ENCODE measurements at regions not wholly inside any gene's neighbourhood (a gene's known extent, or its start where the extent isn't known, plus 50 kb on each side); places are given as distances from the start of the nearest gene placed in this dataset.
A peak's percentile ranks its signal among the peaks of the same experiment; 100 is the strongest.
"Not testable (repeated sequence)": the region's sequence is repeated elsewhere in the genome, so short reads cannot be mapped to it uniquely, and the experiment has no call there.

DNA sequence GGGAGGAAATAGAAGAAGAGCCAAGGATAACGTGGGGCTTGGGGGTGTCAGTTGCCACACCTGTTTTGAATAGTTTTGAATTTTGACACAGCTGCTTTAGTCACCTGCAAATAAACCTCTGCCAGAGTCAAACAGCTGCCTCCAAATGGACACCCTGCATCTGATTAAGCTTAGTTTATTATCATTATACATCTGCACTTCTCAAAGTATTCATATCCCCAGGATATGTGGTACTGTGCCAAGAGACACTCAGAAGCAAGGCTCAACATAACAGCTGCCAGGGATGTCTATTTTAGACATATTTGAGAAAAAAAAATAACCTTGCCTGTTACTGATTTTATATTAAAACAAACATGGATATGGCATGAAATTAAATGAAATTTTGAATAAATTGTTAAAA is 122.5 kb upstream of the WDR75 start:
- no peak for FAIRE-seq

- FAIRE-seq, result not testable (repeated sequence)
Observed at GRCh38 chr2:189319424-189319823, 121.8 kb upstream of the WDR75 start.

- no peak for FAIRE-seq
Observed at GRCh38 chr2:189327879-189328847, 113.1 kb upstream of the WDR75 start.

- FAIRE-seq, result no peak
Observed at GRCh38 chr2:189328848-189329245, 112.4 kb upstream of the WDR75 start.

DNA sequence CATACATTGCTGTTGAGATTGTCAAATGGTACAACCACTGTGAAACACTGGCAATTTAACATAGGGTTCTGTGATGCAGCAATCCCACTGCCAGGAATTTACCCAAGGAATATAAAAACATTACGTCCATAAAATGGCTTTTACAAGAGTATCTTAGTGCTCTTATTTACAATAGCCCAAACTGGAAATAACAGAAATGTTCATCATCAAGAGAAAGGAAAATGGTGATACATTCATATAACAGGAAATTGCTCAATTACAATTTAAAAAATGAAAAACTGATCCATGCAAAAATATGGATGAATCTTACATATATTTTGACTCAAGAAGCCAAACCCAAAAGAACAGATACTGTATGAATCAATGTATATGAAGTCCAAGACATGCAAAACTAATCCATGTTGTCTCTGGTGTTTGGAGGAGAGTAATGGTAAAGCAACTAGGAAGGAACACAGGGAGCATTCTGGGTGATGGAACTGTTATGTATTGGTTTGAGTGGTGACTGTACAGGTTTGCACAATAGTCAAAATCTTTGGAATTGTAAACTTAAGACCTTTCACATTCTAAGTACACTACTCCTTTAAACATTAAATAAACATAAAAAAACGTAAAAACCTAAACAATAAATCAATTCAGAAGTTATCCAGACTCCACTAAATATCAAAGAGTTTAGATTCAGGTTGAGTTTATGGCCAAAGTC is 104.8 kb upstream of the WDR75 start:
- no peak for FAIRE-seq

GRCh38 chr2:189337656-189338055 is 103.6 kb upstream of the WDR75 start:
- FAIRE-seq, result no peak

GRCh38 chr2:189338115-189338514 is 103.2 kb upstream of the WDR75 start:
- FAIRE-seq, result no peak

GRCh38 chr2:189341077-189341476 is 100.2 kb upstream of the WDR75 start:
- no peak for FAIRE-seq

DNA sequence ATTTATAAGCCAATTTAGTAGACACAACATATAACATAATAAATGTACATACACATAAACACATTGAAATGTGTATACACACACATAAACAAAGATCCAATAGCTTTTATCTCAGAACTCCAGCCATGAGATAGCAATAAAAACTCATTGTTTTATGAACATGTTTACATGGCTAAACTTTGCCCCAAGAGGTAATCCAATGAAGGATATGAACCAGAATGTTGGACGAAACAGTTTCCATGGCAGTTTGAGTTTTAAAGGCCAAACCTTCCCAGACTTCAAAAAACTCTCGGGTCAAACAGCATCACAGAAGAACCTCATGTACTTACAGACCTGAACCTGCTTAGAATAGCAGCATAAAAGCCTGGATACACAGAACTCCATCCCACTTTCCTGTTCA is 97.2 kb upstream of the WDR75 start:
- FAIRE-seq, result no peak

GRCh38 chr2:189347540-189347939 is 93.7 kb upstream of the WDR75 start:
- FAIRE-seq, result peak; percentile 19

GRCh38 chr2:189348369-189348768 is 92.9 kb upstream of the WDR75 start:
- FAIRE-seq, result no peak

GRCh38 chr2:189350540-189351209 is 90.6 kb upstream of the WDR75 start:
- FAIRE-seq, result no peak

- FAIRE-seq, result not testable (repeated sequence)
Observed at GRCh38 chr2:189351933-189352332, 89.3 kb upstream of the WDR75 start.

DNA sequence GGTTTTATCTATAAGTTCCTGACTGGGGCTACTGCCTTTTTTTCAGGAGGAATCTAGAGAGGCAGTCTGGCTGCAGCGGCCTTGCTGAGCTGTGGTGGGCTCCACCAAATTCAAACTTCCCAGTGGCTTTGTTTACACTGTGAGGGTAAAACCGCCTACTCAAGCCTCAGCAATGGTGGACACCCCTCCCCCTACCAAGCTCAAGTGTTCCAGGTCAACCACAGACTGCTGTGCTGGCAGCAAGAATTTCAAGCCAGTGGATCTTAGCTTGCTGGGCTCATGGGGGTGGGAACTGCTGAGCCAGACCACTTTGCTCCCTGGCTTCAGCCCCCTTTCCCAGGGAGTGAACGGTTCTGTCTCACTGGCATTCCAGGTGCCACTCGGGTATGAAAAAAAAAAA is 83.9 kb upstream of the WDR75 start:
- not testable (repeated sequence) for FAIRE-seq

- FAIRE-seq, result no peak
Observed at GRCh38 chr2:189360861-189361260, 80.4 kb upstream of the WDR75 start.

DNA sequence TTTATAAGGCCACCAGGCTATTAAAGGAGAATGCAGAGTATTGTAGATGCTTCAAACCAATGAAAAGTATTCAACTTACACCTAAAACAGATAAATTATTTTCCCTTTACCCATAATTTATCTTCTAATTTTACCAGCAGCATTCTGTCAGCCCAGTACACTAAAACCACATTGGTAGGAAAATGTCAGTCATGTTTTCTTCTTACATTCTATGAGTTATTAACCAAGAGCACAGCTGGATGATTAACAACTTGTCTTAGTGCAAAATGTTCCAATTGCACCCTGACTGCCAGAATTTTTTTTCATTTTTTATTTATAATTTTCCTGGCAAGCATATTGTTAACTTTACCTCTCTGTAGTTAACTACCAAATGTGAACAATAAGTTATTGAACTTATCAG is 79.0 kb upstream of the WDR75 start:
- FAIRE-seq, result no peak

DNA sequence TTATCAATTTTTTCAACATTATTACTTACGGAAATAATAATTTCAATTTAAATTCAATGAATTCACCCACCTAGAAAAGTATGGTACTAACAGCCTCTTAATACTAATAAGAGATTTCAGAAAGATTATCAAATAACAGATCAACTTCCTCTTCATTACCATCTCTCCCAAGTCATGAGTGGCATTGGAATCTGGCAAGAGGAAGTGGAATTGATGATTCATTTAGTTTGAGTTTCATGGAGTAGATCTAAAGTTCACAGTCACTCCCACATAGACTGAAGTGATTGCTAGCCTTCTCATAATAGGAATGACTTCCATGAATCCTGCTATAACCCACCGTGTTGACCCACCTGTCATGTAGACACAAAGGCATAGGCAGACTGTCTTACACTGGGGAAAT is 77.7 kb upstream of the WDR75 start:
- FAIRE-seq, result peak; percentile 41

GRCh38 chr2:189364607-189365006 is 76.7 kb upstream of the WDR75 start:
- no peak for FAIRE-seq

DNA sequence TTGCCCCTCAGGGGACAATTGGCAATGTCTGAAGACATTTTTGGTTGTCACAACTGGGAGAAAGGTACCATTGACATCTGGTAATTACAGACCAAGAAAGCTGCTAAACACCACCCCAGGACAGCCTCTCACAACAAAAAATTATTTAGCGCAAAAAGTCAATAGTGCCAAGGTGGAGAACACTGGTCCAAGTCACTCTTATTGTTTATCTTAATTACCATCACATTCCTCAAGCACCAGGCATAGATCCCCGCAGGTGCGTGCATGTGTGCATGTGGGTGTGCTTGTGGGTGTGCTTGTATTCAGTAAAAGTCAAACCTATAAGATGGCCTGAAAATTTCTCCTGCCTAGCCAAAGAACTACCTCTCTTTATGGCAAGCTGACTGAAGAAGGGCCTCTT is 74.9 kb upstream of the WDR75 start:
- no peak for FAIRE-seq

DNA sequence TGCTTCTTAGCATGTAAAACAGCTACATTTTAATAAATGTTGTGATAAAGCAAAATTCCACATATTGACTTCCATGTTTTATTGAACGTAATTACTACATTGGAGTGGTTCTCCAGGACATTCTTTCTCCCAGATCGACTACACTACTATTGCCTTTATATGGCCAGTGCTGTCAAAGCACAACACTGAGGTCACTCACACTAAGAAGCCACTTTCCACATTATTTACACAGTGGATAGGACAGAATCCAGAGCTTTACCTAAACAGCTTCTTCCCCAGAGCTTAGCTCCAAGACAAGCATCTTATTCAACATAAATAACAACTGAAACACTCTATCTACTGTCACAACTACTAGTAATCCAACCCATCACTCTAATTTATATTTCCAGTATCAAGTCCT is 73.9 kb upstream of the WDR75 start:
- FAIRE-seq, result no peak

DNA sequence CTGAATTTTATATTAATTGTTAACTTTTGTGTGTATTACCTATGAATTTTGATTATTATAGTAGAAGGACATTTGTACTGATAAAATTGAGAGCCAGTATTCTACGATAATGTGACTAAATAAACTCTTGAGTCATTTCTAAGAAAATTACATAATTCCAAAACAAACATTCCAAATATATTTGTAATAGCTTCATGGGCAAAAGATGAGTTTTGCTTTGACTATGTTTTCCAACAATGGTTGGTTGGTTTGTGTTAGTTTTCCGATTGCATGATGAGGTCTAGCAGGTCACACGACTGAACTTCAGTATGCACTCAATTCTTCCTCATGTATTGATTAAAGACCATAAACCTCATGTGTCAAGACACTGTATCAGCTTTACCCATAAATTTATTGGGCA is 71.7 kb upstream of the WDR75 start:
- FAIRE-seq, result no peak

GRCh38 chr2:189370719-189371118 is 70.6 kb upstream of the WDR75 start:
- no peak for FAIRE-seq

GRCh38 chr2:189372688-189373257 is 68.5 kb upstream of the WDR75 start:
- peak; percentile 47 for FAIRE-seq

Data from G401.6 (cell line).